ENCODE measurements at regions not wholly inside any gene's neighbourhood (a gene's known extent, or its start where the extent isn't known, plus 50 kb on each side); places are given as distances from the start of the nearest gene placed in this dataset.

GRCh38 chr2:79453918-79454317, 58.9 kb upstream of the CTNNA2 start:
- no peak for DNase-seq
- Mint-ChIP-seq H3K4me3 (ENCODE audit: unreplicated experiment) (no peak overlapping the region), H3K9me3 (ENCODE audit: unreplicated experiment) (no peaks in the 10 kb centered on the region), H3K27me3 (ENCODE audit: unreplicated experiment) (no peaks in the 10 kb centered on the region), H3K36me3 (ENCODE audit: unreplicated experiment) (no peaks in the 10 kb centered on the region), H3K27ac (ENCODE audit: unreplicated experiment) (no peak overlapping the region), H3K4me1 (ENCODE audit: low read depth, unreplicated experiment) (no peaks in the 10 kb centered on the region)
- TF ChIP-seq, protein P1, sequence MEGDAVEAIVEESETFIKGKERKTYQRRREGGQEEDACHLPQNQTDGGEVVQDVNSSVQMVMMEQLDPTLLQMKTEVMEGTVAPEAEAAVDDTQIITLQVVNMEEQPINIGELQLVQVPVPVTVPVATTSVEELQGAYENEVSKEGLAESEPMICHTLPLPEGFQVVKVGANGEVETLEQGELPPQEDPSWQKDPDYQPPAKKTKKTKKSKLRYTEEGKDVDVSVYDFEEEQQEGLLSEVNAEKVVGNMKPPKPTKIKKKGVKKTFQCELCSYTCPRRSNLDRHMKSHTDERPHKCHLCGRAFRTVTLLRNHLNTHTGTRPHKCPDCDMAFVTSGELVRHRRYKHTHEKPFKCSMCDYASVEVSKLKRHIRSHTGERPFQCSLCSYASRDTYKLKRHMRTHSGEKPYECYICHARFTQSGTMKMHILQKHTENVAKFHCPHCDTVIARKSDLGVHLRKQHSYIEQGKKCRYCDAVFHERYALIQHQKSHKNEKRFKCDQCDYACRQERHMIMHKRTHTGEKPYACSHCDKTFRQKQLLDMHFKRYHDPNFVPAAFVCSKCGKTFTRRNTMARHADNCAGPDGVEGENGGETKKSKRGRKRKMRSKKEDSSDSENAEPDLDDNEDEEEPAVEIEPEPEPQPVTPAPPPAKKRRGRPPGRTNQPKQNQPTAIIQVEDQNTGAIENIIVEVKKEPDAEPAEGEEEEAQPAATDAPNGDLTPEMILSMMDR (IDR thresholded peaks at IDR 0.05; ENCODE audit: partially characterized antibody, unreplicated experiment), result no peak

- no peaks in the 10 kb centered on the region for H3K36me3 Mint-ChIP-seq (ENCODE audit: unreplicated experiment)
- DNase-seq, result no peak
- no peaks in the 10 kb centered on the region for H3K27me3 Mint-ChIP-seq (ENCODE audit: unreplicated experiment)
Observed at GRCh38 chr2:79452651-79453050, 60.2 kb upstream of the CTNNA2 start.

GRCh38 chr2:79447463-79447862, 65.4 kb upstream of the CTNNA2 start:
- Mint-ChIP-seq H3K27ac (ENCODE audit: unreplicated experiment) (no peak overlapping the region), H3K9me3 (ENCODE audit: unreplicated experiment) (no peaks in the 10 kb centered on the region), H3K27me3 (ENCODE audit: unreplicated experiment) (no peaks in the 10 kb centered on the region)

More at GRCh38 chr2:79452651-79453050, 60.2 kb upstream of the CTNNA2 start:
- Mint-ChIP-seq H3K4me3 (ENCODE audit: unreplicated experiment) (no peak overlapping the region), H3K9me3 (ENCODE audit: unreplicated experiment) (no peaks in the 10 kb centered on the region), H3K27ac (ENCODE audit: unreplicated experiment) (no peak overlapping the region), H3K4me1 (ENCODE audit: low read depth, unreplicated experiment) (no peaks in the 10 kb centered on the region)
- TF ChIP-seq, protein P1 (IDR thresholded peaks at IDR 0.05; ENCODE audit: partially characterized antibody, unreplicated experiment), result no peak

GRCh38 chr2:79446313-79446712, 66.5 kb upstream of the CTNNA2 start:
- Mint-ChIP-seq H3K36me3 (ENCODE audit: unreplicated experiment) (no peaks in the 10 kb centered on the region), H3K4me1 (ENCODE audit: low read depth, unreplicated experiment) (no peaks in the 10 kb centered on the region), H3K9me3 (ENCODE audit: unreplicated experiment) (no peaks in the 10 kb centered on the region), H3K27ac (ENCODE audit: unreplicated experiment) (no peak overlapping the region), H3K27me3 (ENCODE audit: unreplicated experiment) (no peaks in the 10 kb centered on the region), H3K4me3 (ENCODE audit: unreplicated experiment) (no peak overlapping the region)
- TF ChIP-seq, protein P1 (IDR thresholded peaks at IDR 0.05; ENCODE audit: partially characterized antibody, unreplicated experiment), result no peak
- DNase-seq, result no peak

More at GRCh38 chr2:79447463-79447862, 65.4 kb upstream of the CTNNA2 start:
- Mint-ChIP-seq H3K36me3 (ENCODE audit: unreplicated experiment) (no peaks in the 10 kb centered on the region), H3K4me3 (ENCODE audit: unreplicated experiment) (no peak overlapping the region), H3K4me1 (ENCODE audit: low read depth, unreplicated experiment) (no peaks in the 10 kb centered on the region)
- TF ChIP-seq, protein P1 (IDR thresholded peaks at IDR 0.05; ENCODE audit: partially characterized antibody, unreplicated experiment), result no peak
- DNase-seq, result no peak

DNA sequence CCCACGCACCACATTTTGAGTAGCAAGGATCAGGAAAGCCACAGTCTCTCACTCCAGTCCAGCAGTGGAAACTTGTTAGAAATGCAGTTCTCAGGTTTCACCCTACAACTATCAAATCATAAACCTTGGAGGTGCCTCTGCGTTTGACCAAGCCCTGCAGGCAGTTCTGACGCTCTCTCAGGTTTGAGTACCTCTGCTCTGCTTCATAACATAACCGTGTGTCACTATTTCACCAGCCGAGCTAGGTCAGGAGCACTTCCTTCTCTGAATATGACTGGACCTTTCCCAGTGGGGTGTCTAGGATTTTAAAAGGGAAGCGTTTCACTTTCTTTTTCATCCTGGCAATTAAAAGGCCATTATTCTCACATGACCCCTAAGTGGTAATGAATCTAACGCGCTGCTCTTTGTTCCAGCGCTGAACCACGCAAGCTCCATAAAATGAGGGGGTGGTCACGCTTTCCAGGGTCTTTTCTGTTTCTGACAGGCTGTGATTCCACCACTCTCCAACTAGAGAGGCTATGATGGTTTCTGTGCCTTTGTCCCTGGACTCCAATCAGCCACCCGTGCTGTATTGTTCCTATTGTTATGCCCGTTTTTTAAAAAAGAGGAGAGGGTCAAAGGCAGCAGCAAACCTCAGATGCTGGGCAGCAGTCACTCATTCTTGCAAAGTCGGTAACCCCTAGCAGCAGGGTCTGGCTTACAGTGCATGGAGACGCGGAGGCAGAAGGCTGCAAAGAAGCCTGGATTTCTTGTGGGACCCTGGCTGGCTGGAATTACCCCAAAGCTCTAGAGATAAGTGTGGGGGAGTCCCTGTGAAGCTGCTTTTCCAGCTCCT, 75.2 kb upstream of the CTNNA2 start:
- H3K4me1 Mint-ChIP-seq (ENCODE audit: low read depth, unreplicated experiment), result peaks cover 6% of the 10 kb centered on the region
- TF ChIP-seq, protein P1 (IDR thresholded peaks at IDR 0.05; ENCODE audit: partially characterized antibody, unreplicated experiment), result no peak
- H3K27ac Mint-ChIP-seq (ENCODE audit: unreplicated experiment), result peak overlapping the region; percentile 72
- H3K4me3 Mint-ChIP-seq (ENCODE audit: unreplicated experiment), result no peak overlapping the region
- H3K27me3 Mint-ChIP-seq (ENCODE audit: unreplicated experiment), result peaks cover 4% of the 10 kb centered on the region
- DNase-seq, result no peak
- H3K9me3 Mint-ChIP-seq (ENCODE audit: unreplicated experiment), result peaks cover 1% of the 10 kb centered on the region
- no peaks in the 10 kb centered on the region for H3K36me3 Mint-ChIP-seq (ENCODE audit: unreplicated experiment)

Data from glutamatergic neuron (in vitro differentiated cells).